ENCODE measurements at regions not wholly inside any gene's neighbourhood (a gene's known extent, or its start where the extent isn't known, plus 50 kb on each side); places are given as distances from the start of the nearest gene placed in this dataset.

DNA sequence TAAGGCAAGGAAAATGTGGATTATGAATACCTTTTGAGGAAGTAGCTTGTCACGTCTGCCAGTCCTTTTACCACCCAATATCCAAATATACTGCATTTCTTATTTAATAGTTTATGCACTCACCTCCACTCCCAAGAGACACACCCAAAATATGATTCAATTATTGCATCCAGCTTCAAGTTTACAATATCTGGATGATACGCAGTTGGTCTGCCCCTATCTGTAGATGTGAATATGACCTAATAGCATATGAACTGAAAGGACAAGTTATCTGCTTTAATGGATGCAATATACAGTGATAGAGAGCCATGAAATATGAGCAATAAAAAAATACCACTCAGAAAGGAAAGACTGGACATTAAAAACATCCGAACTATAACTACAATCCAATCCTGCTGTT lies 159.4 kb upstream of the MAGI2 start:
- Histone ChIP-seq H3K4me2 (ENCODE audit: insufficient read depth, low read length) (no peak overlapping the region), H3K9me3 (ENCODE audit: low read depth, low read length) (no peaks in the 10 kb centered on the region), H3K4me3 (ENCODE audit: insufficient read depth, low read length) (no peak overlapping the region), H4K20me1 (ENCODE audit: insufficient read depth, low read length) (no peaks in the 10 kb centered on the region), H3K27ac (ENCODE audit: low read depth, low read length) (no peak overlapping the region), H2AFZ (ENCODE audit: low read length) (no peak overlapping the region), H3K4me1 (ENCODE audit: insufficient read depth, low read length) (no peaks in the 10 kb centered on the region), H3K27me3 (ENCODE audit: insufficient read depth, low read length) (peaks cover 3% of the 10 kb centered on the region), H3K79me2 (ENCODE audit: insufficient read depth, low read length) (no peaks in the 10 kb centered on the region), H3K36me3 (ENCODE audit: insufficient read depth, low read length) (no peaks in the 10 kb centered on the region)
- TF ChIP-seq, protein P1, sequence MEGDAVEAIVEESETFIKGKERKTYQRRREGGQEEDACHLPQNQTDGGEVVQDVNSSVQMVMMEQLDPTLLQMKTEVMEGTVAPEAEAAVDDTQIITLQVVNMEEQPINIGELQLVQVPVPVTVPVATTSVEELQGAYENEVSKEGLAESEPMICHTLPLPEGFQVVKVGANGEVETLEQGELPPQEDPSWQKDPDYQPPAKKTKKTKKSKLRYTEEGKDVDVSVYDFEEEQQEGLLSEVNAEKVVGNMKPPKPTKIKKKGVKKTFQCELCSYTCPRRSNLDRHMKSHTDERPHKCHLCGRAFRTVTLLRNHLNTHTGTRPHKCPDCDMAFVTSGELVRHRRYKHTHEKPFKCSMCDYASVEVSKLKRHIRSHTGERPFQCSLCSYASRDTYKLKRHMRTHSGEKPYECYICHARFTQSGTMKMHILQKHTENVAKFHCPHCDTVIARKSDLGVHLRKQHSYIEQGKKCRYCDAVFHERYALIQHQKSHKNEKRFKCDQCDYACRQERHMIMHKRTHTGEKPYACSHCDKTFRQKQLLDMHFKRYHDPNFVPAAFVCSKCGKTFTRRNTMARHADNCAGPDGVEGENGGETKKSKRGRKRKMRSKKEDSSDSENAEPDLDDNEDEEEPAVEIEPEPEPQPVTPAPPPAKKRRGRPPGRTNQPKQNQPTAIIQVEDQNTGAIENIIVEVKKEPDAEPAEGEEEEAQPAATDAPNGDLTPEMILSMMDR (IDR thresholded peaks at IDR 0.05; ENCODE audit: extremely low read depth, low read depth, low read length) = no peak
- DNase-seq (ENCODE audit: insufficient read length, low spot score, missing footprints) = no peak

DNA sequence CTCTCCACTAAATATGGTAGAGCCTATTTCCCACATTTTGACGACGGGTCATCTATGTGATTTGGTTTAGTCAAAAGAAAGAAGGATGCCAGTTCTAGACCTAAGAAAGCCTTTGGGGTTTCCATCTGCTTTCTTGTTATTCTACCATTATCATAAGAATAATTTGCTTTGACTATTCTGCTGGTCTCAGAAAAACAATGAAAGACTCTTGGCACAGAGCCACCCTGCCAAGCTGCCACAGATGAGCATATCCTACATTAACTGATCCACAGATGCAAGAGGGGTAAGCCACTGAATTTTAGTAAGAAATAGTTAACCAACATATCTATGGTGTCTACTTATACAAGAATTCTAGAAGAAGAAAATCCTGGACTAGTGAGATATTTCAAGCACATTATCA lies 158.6 kb upstream of the MAGI2 start:
- H3K4me1 ChIP-seq (ENCODE audit: insufficient read depth, low read length) = no peaks in the 10 kb centered on the region
- no peaks in the 10 kb centered on the region for H4K20me1 ChIP-seq (ENCODE audit: insufficient read depth, low read length)
- H3K27me3 ChIP-seq (ENCODE audit: insufficient read depth, low read length) = peaks cover 3% of the 10 kb centered on the region
- no peak overlapping the region for H3K27ac ChIP-seq (ENCODE audit: low read depth, low read length)
- no peak overlapping the region for H2AFZ ChIP-seq (ENCODE audit: low read length)
- H3K4me2 ChIP-seq (ENCODE audit: insufficient read depth, low read length) = no peak overlapping the region
- no peak overlapping the region for H3K4me3 ChIP-seq (ENCODE audit: insufficient read depth, low read length)
- TF ChIP-seq, protein P1 (IDR thresholded peaks at IDR 0.05; ENCODE audit: extremely low read depth, low read depth, low read length) = no peak
- H3K79me2 ChIP-seq (ENCODE audit: insufficient read depth, low read length) = no peaks in the 10 kb centered on the region
- H3K9me3 ChIP-seq (ENCODE audit: low read depth, low read length) = no peaks in the 10 kb centered on the region
- H3K36me3 ChIP-seq (ENCODE audit: insufficient read depth, low read length) = no peaks in the 10 kb centered on the region
- no peak for DNase-seq (ENCODE audit: insufficient read length, low spot score, missing footprints)

DNA sequence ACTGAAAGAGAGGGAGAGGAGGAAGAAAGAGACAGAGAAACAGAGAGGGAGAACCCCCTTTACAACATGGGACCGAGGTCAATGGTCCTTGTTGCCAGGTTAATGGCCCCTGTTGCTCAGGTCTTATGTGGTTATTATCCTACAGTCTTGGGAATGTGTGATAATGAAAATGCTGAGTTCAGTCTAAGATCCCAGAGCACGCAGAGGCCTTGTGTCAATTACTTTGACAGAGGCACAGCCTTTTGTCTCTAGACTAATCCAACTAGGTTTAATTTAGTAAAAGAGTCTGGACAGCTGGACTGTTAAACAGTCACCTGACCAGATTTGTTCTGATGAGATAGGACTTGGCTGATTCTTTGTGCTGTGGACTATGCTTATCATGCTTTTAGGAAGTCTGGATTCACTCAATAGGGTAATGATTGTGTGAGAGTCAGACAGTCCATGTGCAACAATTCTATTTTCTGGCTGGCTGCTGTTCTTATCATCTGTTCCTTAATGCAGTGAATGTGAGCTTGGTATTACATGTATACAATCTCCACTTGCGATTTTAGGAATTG lies 157.4 kb upstream of the MAGI2 start:
- Histone ChIP-seq H2AFZ (ENCODE audit: low read length) (peak overlapping the region; percentile 17), H3K27ac (ENCODE audit: low read depth, low read length) (no peak overlapping the region), H3K4me1 (ENCODE audit: insufficient read depth, low read length) (no peaks in the 10 kb centered on the region), H3K27me3 (ENCODE audit: insufficient read depth, low read length) (peaks cover 3% of the 10 kb centered on the region), H4K20me1 (ENCODE audit: insufficient read depth, low read length) (no peaks in the 10 kb centered on the region), H3K79me2 (ENCODE audit: insufficient read depth, low read length) (no peaks in the 10 kb centered on the region), H3K36me3 (ENCODE audit: insufficient read depth, low read length) (no peaks in the 10 kb centered on the region), H3K9me3 (ENCODE audit: low read depth, low read length) (no peaks in the 10 kb centered on the region), H3K4me3 (ENCODE audit: insufficient read depth, low read length) (no peak overlapping the region), H3K4me2 (ENCODE audit: insufficient read depth, low read length) (no peak overlapping the region)
- TF ChIP-seq, protein P1 (IDR thresholded peaks at IDR 0.05; ENCODE audit: extremely low read depth, low read depth, low read length) = no peak
- no peak for DNase-seq (ENCODE audit: insufficient read length, low spot score, missing footprints)

DNA sequence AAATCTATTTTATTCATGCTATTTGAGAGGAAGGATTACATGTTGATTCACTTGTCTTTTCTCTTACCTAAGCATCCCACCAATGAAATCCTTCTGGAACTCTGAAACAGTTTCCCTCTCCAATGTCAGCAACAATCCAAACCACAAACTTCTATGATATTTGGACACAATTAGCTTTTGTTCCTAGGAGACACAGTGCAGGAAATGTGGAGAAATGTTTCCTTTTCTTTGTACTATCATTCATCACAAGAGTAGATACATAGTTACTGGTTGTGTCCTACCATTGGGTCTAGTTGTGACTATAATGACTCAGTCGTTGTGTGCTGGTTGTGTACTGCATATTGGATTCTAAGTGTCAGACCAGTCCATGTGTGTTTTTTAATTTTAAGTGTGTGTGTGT lies 156.8 kb upstream of the MAGI2 start:
- Histone ChIP-seq H4K20me1 (ENCODE audit: insufficient read depth, low read length) (no peaks in the 10 kb centered on the region), H3K79me2 (ENCODE audit: insufficient read depth, low read length) (no peaks in the 10 kb centered on the region), H3K4me1 (ENCODE audit: insufficient read depth, low read length) (no peaks in the 10 kb centered on the region), H3K27me3 (ENCODE audit: insufficient read depth, low read length) (peaks cover 3% of the 10 kb centered on the region), H3K36me3 (ENCODE audit: insufficient read depth, low read length) (no peaks in the 10 kb centered on the region), H3K4me2 (ENCODE audit: insufficient read depth, low read length) (no peak overlapping the region), H3K4me3 (ENCODE audit: insufficient read depth, low read length) (no peak overlapping the region), H3K27ac (ENCODE audit: low read depth, low read length) (no peak overlapping the region), H3K9me3 (ENCODE audit: low read depth, low read length) (no peaks in the 10 kb centered on the region), H2AFZ (ENCODE audit: low read length) (no peak overlapping the region)
- DNase-seq (ENCODE audit: insufficient read length, low spot score, missing footprints) = no peak
- TF ChIP-seq, protein P1 (IDR thresholded peaks at IDR 0.05; ENCODE audit: extremely low read depth, low read depth, low read length) = no peak
